ENCODE measurements at regions not wholly inside any gene's neighbourhood (a gene's known extent, or its start where the extent isn't known, plus 50 kb on each side); places are given as distances from the start of the nearest gene placed in this dataset.

GRCh38 chrX:13472975-13473374, 96.4 kb upstream of the EGFL6 start:
- TF ChIP-seq FOXP2 (optimal IDR thresholded peaks at IDR 0.05; ENCODE audit: borderline replicate concordance, extremely low read depth, extremely low read length, insufficient read depth), result no peak
- TF ChIP-seq TAF1 (IDR thresholded peaks at IDR 0.05; ENCODE audit: borderline replicate concordance, insufficient read depth, low read length), result no peak
- TF ChIP-seq REST (IDR thresholded peaks at IDR 0.05; ENCODE audit: insufficient read depth in 1 of 2, low read depth in 2 of 2, low read length in 2 of 2), result no peak
- no peak for TF ChIP-seq SIN3A (IDR thresholded peaks at IDR 0.05; ENCODE audit: borderline replicate concordance, insufficient read depth, low read length)
- no peak for TF ChIP-seq POLR2AphosphoS5 (IDR thresholded peaks at IDR 0.05; ENCODE audit: low read depth, low read length)

DNA sequence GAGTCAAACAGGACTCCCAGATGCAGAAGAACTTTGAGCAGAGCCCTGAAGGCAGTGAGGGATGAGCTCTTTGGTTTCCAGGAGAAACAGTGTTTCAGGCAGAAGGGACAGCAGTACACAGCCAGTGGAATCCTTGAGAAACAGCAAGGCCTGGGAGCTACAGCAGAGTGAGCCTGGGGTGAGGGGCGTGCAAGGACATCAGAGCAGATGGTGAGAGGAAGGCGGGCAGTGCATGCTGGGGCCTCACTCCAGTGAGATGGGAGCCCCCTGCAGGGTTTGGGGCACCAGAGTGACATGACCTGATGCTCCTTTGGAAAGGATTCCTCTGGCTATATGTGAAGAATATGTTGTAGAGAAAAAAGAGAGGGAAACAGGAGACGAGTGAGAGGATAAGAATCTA, 98.1 kb upstream of the EGFL6 start:
- TF ChIP-seq FOXP2 (optimal IDR thresholded peaks at IDR 0.05; ENCODE audit: borderline replicate concordance, extremely low read depth, extremely low read length, insufficient read depth) (no peak), TAF1 (IDR thresholded peaks at IDR 0.05; ENCODE audit: borderline replicate concordance, insufficient read depth, low read length) (no peak), POLR2AphosphoS5 (IDR thresholded peaks at IDR 0.05; ENCODE audit: low read depth, low read length) (no peak), REST (IDR thresholded peaks at IDR 0.05; ENCODE audit: insufficient read depth in 1 of 2, low read depth in 2 of 2, low read length in 2 of 2) (no peak)

GRCh38 chrX:13470685-13470977, 98.8 kb upstream of the EGFL6 start:
- TF ChIP-seq FOXP2 (optimal IDR thresholded peaks at IDR 0.05; ENCODE audit: borderline replicate concordance, extremely low read depth, extremely low read length, insufficient read depth), result no peak
- no peak for TF ChIP-seq SIN3A (IDR thresholded peaks at IDR 0.05; ENCODE audit: borderline replicate concordance, insufficient read depth, low read length)
- TF ChIP-seq REST (IDR thresholded peaks at IDR 0.05; ENCODE audit: insufficient read depth in 1 of 2, low read depth in 2 of 2, low read length in 2 of 2), result no peak
- TF ChIP-seq POLR2AphosphoS5 (IDR thresholded peaks at IDR 0.05; ENCODE audit: low read depth, low read length), result no peak
- no peak for TF ChIP-seq TAF1 (IDR thresholded peaks at IDR 0.05; ENCODE audit: borderline replicate concordance, insufficient read depth, low read length)

DNA sequence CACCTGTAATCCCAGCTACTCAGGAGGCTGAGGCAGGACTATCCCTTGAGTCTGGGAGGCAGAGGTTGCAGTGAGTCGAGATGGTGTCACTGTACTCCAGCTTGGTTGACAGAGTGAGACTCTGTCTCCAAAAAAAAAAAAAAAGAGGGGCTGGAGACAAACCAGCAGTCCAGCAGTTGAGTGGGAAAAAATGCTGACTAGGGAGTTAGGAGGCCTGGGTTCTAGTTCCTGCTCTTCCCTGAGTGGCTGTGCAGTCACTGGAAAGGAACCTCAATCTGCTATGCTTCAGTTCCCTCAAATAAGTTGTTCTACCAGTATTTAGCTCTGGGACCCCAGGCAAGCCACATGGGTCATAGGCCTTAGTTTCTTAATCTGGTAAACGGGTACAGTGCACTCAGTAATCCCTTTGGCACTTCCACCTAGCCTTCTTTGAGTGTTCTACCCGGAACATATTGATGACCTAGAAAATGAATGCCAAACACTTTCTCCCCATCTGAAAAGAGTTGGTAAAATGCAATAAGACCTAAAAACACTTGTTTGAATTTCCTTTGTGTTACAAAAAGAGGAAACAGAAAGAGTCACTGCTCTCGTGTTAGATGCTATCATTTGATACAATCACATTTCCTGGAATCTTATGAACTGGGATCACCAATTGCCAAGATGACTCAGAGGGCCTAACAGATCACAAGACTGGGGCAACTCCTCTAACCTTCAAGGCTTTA, 99.3 kb upstream of the EGFL6 start:
- TF ChIP-seq FOXP2 (optimal IDR thresholded peaks at IDR 0.05; ENCODE audit: borderline replicate concordance, extremely low read depth, extremely low read length, insufficient read depth) (no peak), POLR2AphosphoS5 (IDR thresholded peaks at IDR 0.05; ENCODE audit: low read depth, low read length) (no peak), REST (IDR thresholded peaks at IDR 0.05; ENCODE audit: insufficient read depth in 1 of 2, low read depth in 2 of 2, low read length in 2 of 2) (no peak), SIN3A (IDR thresholded peaks at IDR 0.05; ENCODE audit: borderline replicate concordance, insufficient read depth, low read length) (no peak), TAF1 (IDR thresholded peaks at IDR 0.05; ENCODE audit: borderline replicate concordance, insufficient read depth, low read length) (no peak)

GRCh38 chrX:13468096-13468495, 101.3 kb upstream of the EGFL6 start:
- TF ChIP-seq SIN3A (IDR thresholded peaks at IDR 0.05; ENCODE audit: borderline replicate concordance, insufficient read depth, low read length) (no peak), TAF1 (IDR thresholded peaks at IDR 0.05; ENCODE audit: borderline replicate concordance, insufficient read depth, low read length) (no peak), POLR2AphosphoS5 (IDR thresholded peaks at IDR 0.05; ENCODE audit: low read depth, low read length) (no peak), FOXP2 (optimal IDR thresholded peaks at IDR 0.05; ENCODE audit: borderline replicate concordance, extremely low read depth, extremely low read length, insufficient read depth) (no peak), REST (IDR thresholded peaks at IDR 0.05; ENCODE audit: insufficient read depth in 1 of 2, low read depth in 2 of 2, low read length in 2 of 2) (no peak)
